ENCODE measurements at regions not wholly inside any gene's neighbourhood (a gene's known extent, or its start where the extent isn't known, plus 50 kb on each side); places are given as distances from the start of the nearest gene placed in this dataset.
"Not testable (repeated sequence)": the region's sequence is repeated elsewhere in the genome, so short reads cannot be mapped to it uniquely, and the experiment has no call there.

DNA sequence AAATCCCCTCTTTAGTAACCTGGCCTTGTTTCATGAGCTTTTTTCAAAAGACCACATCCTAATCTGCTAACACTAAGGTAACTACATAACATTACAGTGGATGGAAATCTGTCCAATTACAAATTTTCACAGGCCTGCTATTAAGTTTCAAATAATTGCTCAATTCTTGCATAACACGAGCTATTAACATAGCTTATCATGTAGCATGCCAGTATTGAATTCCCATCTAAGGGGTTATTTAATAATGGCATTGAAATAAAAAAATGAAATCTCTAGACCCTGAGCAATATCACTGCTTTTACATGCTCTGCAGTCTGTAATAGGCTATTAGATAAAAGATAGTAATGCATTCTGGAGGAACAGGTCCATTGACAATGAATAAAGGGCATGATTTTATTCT is 748.3 kb upstream of the NECTIN3 start:
- no peak overlapping the region for H3K4me3 ChIP-seq
- H3K36me3 ChIP-seq (replicated peaks in 1 of 2): no peaks in the 10 kb centered on the region
- no peaks in the 10 kb centered on the region for H3K27me3 ChIP-seq
- H3K4me1 ChIP-seq (replicated peaks in 1 of 2): no peaks in the 10 kb centered on the region
- H3K27ac ChIP-seq: no peak overlapping the region
- no peaks in the 10 kb centered on the region for H3K9me3 ChIP-seq (replicated peaks in 1 of 3)
- intact Hi-C loops (cut with DNase I): no loop called here
- TF ChIP-seq, protein P1, sequence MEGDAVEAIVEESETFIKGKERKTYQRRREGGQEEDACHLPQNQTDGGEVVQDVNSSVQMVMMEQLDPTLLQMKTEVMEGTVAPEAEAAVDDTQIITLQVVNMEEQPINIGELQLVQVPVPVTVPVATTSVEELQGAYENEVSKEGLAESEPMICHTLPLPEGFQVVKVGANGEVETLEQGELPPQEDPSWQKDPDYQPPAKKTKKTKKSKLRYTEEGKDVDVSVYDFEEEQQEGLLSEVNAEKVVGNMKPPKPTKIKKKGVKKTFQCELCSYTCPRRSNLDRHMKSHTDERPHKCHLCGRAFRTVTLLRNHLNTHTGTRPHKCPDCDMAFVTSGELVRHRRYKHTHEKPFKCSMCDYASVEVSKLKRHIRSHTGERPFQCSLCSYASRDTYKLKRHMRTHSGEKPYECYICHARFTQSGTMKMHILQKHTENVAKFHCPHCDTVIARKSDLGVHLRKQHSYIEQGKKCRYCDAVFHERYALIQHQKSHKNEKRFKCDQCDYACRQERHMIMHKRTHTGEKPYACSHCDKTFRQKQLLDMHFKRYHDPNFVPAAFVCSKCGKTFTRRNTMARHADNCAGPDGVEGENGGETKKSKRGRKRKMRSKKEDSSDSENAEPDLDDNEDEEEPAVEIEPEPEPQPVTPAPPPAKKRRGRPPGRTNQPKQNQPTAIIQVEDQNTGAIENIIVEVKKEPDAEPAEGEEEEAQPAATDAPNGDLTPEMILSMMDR (IDR thresholded peaks at IDR 0.05): no peak
- no peak for TF ChIP-seq POLR2A (IDR thresholded peaks at IDR 0.05)
- WGBS, 4 donors: 64 to 82% (median 77%) methylated on average over 1 of the region's 1 CpG
- no peak for DNase-seq

DNA sequence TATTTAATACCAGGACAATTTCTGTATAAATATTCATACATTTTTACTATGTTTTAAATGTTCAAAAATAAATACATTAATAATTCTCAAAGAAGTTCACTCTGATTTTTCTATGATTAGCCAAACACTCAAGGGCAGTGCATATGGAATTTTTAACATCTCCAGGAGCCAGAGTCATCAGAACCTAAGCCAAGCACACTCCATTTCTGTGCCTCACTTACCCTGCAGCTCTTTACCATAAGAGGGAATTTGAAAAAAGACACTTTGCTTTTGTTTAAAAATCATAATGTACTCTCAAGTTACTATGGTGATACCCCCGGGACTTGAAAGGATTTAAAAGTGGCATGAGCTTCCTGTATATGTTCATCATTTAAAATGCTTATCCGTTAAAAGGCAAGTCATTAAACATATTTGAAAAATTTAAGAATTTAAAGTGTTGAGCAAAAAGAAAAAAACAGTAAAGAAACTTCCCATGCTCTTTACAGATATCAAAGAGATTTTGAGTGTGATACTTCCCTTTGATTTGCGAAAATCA is 747.4 kb upstream of the NECTIN3 start:
- WGBS, 4 donors: 68 to 80% (median 76%) methylated on average over 3 of the region's 3 CpGs
- H3K27me3 ChIP-seq: no peaks in the 10 kb centered on the region
- intact Hi-C loops (cut with DNase I): no loop called here
- H3K36me3 ChIP-seq (replicated peaks in 1 of 2): no peaks in the 10 kb centered on the region
- H3K9me3 ChIP-seq (replicated peaks in 1 of 3): no peaks in the 10 kb centered on the region
- H3K4me3 ChIP-seq: no peak overlapping the region
- TF ChIP-seq, protein P1 (IDR thresholded peaks at IDR 0.05): no peak
- TF ChIP-seq POLR2A (IDR thresholded peaks at IDR 0.05): no peak
- H3K4me1 ChIP-seq (replicated peaks in 1 of 2): no peaks in the 10 kb centered on the region
- DNase-seq: no peak
- H3K27ac ChIP-seq: no peak overlapping the region

DNA sequence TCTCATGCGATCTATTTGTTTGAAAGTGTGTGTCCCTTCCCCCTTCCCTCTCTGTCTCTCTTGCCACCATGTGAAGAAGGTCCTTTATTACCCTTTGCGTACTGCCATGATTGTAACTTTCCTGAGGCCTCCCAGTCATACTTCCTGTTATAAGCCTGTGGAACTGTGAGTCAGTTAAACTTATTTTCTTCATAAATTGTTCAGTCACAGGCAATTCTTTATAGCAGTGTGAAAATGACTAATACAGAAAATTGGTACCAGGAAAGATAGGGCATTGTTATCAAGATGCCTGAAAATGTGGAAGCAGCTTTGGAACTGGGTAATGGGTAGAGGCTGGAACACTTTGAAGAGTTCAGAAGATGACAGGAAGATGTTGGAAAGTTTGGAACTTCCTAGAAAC is 743.7 kb upstream of the NECTIN3 start:
- DNase-seq: no peak
- WGBS, 4 donors: 84 to 97% (median 90%) methylated on average over 2 of the region's 2 CpGs
- TF ChIP-seq, protein P1 (IDR thresholded peaks at IDR 0.05): no peak
- TF ChIP-seq POLR2A (IDR thresholded peaks at IDR 0.05): no peak
- intact Hi-C loops (cut with DNase I): no loop called here
- H3K27me3 ChIP-seq: no peaks in the 10 kb centered on the region
- no peak overlapping the region for H3K27ac ChIP-seq
- no peaks in the 10 kb centered on the region for H3K9me3 ChIP-seq (replicated peaks in 1 of 3)
- no peaks in the 10 kb centered on the region for H3K36me3 ChIP-seq (replicated peaks in 1 of 2)
- H3K4me3 ChIP-seq: no peak overlapping the region
- no peaks in the 10 kb centered on the region for H3K4me1 ChIP-seq (replicated peaks in 1 of 2)

DNA sequence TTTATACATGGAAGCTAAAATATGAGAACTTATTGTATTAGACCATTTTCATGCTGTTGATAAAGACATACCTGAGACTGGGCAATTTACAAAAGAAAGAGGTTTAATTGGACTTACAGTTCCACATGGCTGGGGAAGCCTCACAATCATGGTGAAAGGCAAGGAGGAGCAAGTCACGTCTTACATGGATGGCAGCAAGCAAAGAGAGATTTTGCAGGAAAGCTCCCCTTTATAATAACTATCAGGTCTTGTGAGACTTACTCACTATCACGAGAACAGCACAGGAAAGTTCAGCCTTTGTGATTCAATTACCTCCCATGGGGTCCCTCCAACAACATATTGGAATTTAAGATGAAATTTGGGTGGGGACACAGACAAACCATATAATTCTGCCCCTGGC is 740.1 kb upstream of the NECTIN3 start:
- H3K4me3 ChIP-seq; H3K36me3 ChIP-seq (replicated peaks in 1 of 2); H3K27me3 ChIP-seq; H3K27ac ChIP-seq; DNase-seq; H3K9me3 ChIP-seq (replicated peaks in 1 of 3); H3K4me1 ChIP-seq (replicated peaks in 1 of 2); intact Hi-C loops (cut with DNase I): not testable (repeated sequence)
- 81 to 85% (median 84%) methylated on average over 2 of the region's 2 CpGs for WGBS, 4 donors

DNA sequence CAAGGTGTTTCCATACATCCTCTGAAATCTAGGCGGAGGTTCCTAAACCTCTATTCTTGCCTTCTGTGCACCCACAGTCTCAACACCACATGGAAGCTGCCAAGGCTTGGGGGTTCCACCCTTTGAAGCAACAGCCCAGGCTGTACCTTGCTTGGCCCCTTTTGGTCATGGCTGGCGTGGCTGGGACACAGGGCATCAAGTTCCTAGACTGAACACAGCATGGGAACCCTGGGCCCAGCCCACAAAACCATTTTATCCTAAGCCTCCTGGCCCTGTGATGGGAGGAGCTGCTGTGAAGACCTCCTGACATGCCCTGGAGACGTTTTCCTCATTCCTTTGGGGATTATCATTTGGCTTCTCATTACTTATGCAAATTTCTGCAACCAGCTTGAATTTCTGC is 739.0 kb upstream of the NECTIN3 start:
- intact Hi-C loops (cut with DNase I): no loop called here
- 42 to 78% (median 74%) methylated on average over 1 to 3 of the region's 3 CpGs for WGBS, 4 donors
- Histone ChIP-seq H3K9me3 (replicated peaks in 1 of 3) (no peaks in the 10 kb centered on the region), H3K27me3 (no peaks in the 10 kb centered on the region), H3K27ac (no peak overlapping the region), H3K4me1 (replicated peaks in 1 of 2) (no peaks in the 10 kb centered on the region), H3K36me3 (replicated peaks in 1 of 2) (no peaks in the 10 kb centered on the region), H3K4me3 (no peak overlapping the region)
- no peak for DNase-seq
- TF ChIP-seq POLR2A (IDR thresholded peaks at IDR 0.05): no peak
- TF ChIP-seq, protein P1 (IDR thresholded peaks at IDR 0.05): no peak
